HEK293T (cell line): ENCODE measurements at regions not wholly inside any gene's neighbourhood (a gene's known extent, or its start where the extent isn't known, plus 50 kb on each side); places are given as distances from the start of the nearest gene placed in this dataset.

Experiments used
- CTCF ChIA-PET: fragments of 350-600 bp; formaldehyde crosslinking; extraction: SDS; loops from one replicate; lab custom pipeline; 2021; ENCODE audit warnings: antibody characterized with exemption, inconsistent platforms; lab: Yijun Ruan, JAX
- POLR2A ChIA-PET: fragments of 350-600 bp; formaldehyde crosslinking; extraction: SDS; loops from one replicate; lab custom pipeline; 2020; ENCODE audit warnings: antibody characterized with exemption, inconsistent platforms; lab: Yijun Ruan, JAX
- DNase-seq: peaks from one replicate; pipeline ENCODE4 v3.0.0; 2012; ENCODE audit warnings: mixed read lengths; ENCODE audit errors: extremely low spot score
- ARNT ChIP-seq: fragments of 450-650 bp; IDR thresholded peaks from 2 replicates; pipeline ENCODE4 v1.6.1; 2017; ENCODE audit warnings: mild to moderate bottlenecking
- BHLHE40 ChIP-seq: fragments of 450-650 bp; IDR thresholded peaks from 2 replicates; pipeline ENCODE4 v1.6.1; 2016; ENCODE audit warnings: mild to moderate bottlenecking, moderate library complexity, borderline replicate concordance
- CTBP1 ChIP-seq: fragments of 450-650 bp; IDR thresholded peaks from 2 replicates; pipeline ENCODE4 v1.6.1; 2016; ENCODE audit warnings: borderline replicate concordance
- ELF4 ChIP-seq: fragments of 450-650 bp; IDR thresholded peaks from 2 replicates; pipeline ENCODE4 v1.6.1; 2017; ENCODE audit warnings: antibody characterized with exemption
- FOXA1 ChIP-seq: fragments of 450-650 bp; IDR thresholded peaks from 2 replicates; pipeline ENCODE4 v1.6.1; 2016; ENCODE audit warnings: mild to moderate bottlenecking
- FOXK2 ChIP-seq: fragments of 450-650 bp; IDR thresholded peaks from 2 replicates; pipeline ENCODE4 v1.6.1; 2016; ENCODE audit warnings: mild to moderate bottlenecking
- FOXM1 ChIP-seq: fragments of 450-650 bp; IDR thresholded peaks from 2 replicates; pipeline ENCODE4 v1.6.1; 2017; ENCODE audit warnings: mild to moderate bottlenecking, borderline replicate concordance
- HDGF ChIP-seq: fragments of 450-650 bp; IDR thresholded peaks from 2 replicates; pipeline ENCODE4 v1.6.1; 2017; ENCODE audit warnings: antibody characterized with exemption, borderline replicate concordance
- L3MBTL2 ChIP-seq: fragments of 450-650 bp; conservative IDR thresholded peaks from 2 replicates; pipeline ENCODE4 v1.6.1; 2016; ENCODE audit warnings: mild to moderate bottlenecking
- LEF1 ChIP-seq: fragments of 450-650 bp; IDR thresholded peaks from 2 replicates; pipeline ENCODE4 v1.6.1; 2017; ENCODE audit warnings: mild to moderate bottlenecking, borderline replicate concordance
- NFRKB ChIP-seq: fragments of 450-650 bp; IDR thresholded peaks from 2 replicates; pipeline ENCODE4 v1.6.1; 2016; ENCODE audit warnings: mild to moderate bottlenecking, moderate library complexity
- PKNOX1 ChIP-seq: fragments of 450-650 bp; IDR thresholded peaks from 2 replicates; pipeline ENCODE4 v1.6.1; 2016
- SP1 ChIP-seq: fragments of 450-650 bp; IDR thresholded peaks from 2 replicates; pipeline ENCODE4 v1.6.1; 2017
- SUZ12 ChIP-seq: fragments of 450-650 bp; IDR thresholded peaks from 2 replicates; pipeline ENCODE4 v1.6.1; 2016; ENCODE audit warnings: mild to moderate bottlenecking
- TARDBP ChIP-seq: fragments of 450-650 bp; IDR thresholded peaks from 2 replicates; pipeline ENCODE4 v1.6.1; 2016
- ZNF384 ChIP-seq: fragments of 450-650 bp; IDR thresholded peaks from 2 replicates; pipeline ENCODE4 v1.6.1; 2016

- POLR2A ChIA-PET, result no interaction called here
- CTCF ChIA-PET, result no interaction called here
- no peak for TF ChIP-seq HDGF
- TF ChIP-seq LEF1, result no peak
- TF ChIP-seq ARNT, result no peak
- TF ChIP-seq ELF4, result no peak
- TF ChIP-seq PKNOX1, result no peak
- TF ChIP-seq CTBP1, result no peak
- TF ChIP-seq SUZ12, result no peak
- no peak for TF ChIP-seq NFRKB
- no peak for TF ChIP-seq TARDBP
- no peak for TF ChIP-seq FOXK2
- no peak for TF ChIP-seq ZNF384
- no peak for TF ChIP-seq FOXA1
- no peak for TF ChIP-seq SP1
- no peak for TF ChIP-seq BHLHE40
- no peak for TF ChIP-seq L3MBTL2
- no peak for TF ChIP-seq FOXM1
- DNase-seq, result no peak
These were observed 178.0 kb upstream of the TMEM132C start for GRCh38 chr12:128088926-128089325.

GRCh38 chr12:128089961-128090360 is 177.0 kb upstream of the TMEM132C start:
- no peak for DNase-seq
- ChIA-PET POLR2A (no interaction called here), CTCF (no interaction called here)
- TF ChIP-seq SUZ12 (no peak), FOXA1 (no peak), FOXK2 (no peak), FOXM1 (no peak), NFRKB (no peak), ZNF384 (no peak), ARNT (no peak), ELF4 (no peak), PKNOX1 (no peak), LEF1 (no peak), SP1 (no peak), TARDBP (no peak), BHLHE40 (no peak), HDGF (no peak)

GRCh38 chr12:128091101-128091720 is 175.8 kb upstream of the TMEM132C start:
- no peak for DNase-seq
- no peak for TF ChIP-seq LEF1
- TF ChIP-seq HDGF, result no peak
- TF ChIP-seq SP1, result no peak
- no peak for TF ChIP-seq TARDBP
- no peak for TF ChIP-seq PKNOX1
- no peak for TF ChIP-seq NFRKB
- no peak for TF ChIP-seq FOXA1
- TF ChIP-seq FOXK2, result no peak
- no peak for TF ChIP-seq FOXM1
- no peak for TF ChIP-seq BHLHE40
- ChIA-PET POLR2A (no interaction called here), CTCF (no interaction called here)

GRCh38 chr12:128091951-128092382 is 175.0 kb upstream of the TMEM132C start:
- CTCF ChIA-PET, result no interaction called here
- TF ChIP-seq LEF1 (no peak), FOXM1 (no peak), L3MBTL2 (no peak), BHLHE40 (no peak), SUZ12 (no peak), HDGF (no peak), FOXA1 (no peak), ELF4 (no peak), ARNT (no peak), NFRKB (no peak), SP1 (no peak), TARDBP (no peak), CTBP1 (no peak), FOXK2 (no peak), PKNOX1 (no peak)
- POLR2A ChIA-PET, result no interaction called here
- no peak for DNase-seq

- TF ChIP-seq L3MBTL2 (no peak), LEF1 (no peak), NFRKB (no peak), FOXM1 (no peak)
- ChIA-PET POLR2A (no interaction called here), CTCF (no interaction called here)
- DNase-seq, result no peak
These were observed 168.2 kb upstream of the TMEM132C start for GRCh38 chr12:128098730-128099129.

- TF ChIP-seq SP1 (no peak), TARDBP (no peak), ZNF384 (no peak), FOXK2 (no peak), HDGF (no peak)
- DNase-seq, result no peak
- POLR2A ChIA-PET, result no interaction called here
- CTCF ChIA-PET, result no interaction called here
These were observed 163.8 kb upstream of the TMEM132C start for GRCh38 chr12:128103152-128103551.
